ENCODE measurements at regions not wholly inside any gene's neighbourhood (a gene's known extent, or its start where the extent isn't known, plus 50 kb on each side); places are given as distances from the start of the nearest gene placed in this dataset.

GRCh38 chr21:41006636-41007035 is 159.7 kb upstream of the DSCAM start:
- ChIA-PET POLR2A (no interaction called here), CTCF (no interaction called here)
- Mint-ChIP-seq H3K27ac (ENCODE audit: unreplicated experiment) (no peak overlapping the region), H3K4me3 (ENCODE audit: unreplicated experiment) (no peak overlapping the region), H3K36me3 (ENCODE audit: insufficient read depth, unreplicated experiment) (no peaks in the 10 kb centered on the region), H3K9me3 (ENCODE audit: unreplicated experiment) (no peaks in the 10 kb centered on the region), H3K27me3 (ENCODE audit: insufficient read depth, unreplicated experiment) (no peaks in the 10 kb centered on the region), H3K4me1 (ENCODE audit: low read depth, unreplicated experiment) (no peaks in the 10 kb centered on the region)
- Histone ChIP-seq H3K4me3 (ENCODE audit: low read depth, low read length) (no peak overlapping the region), H3K9me3 (no peaks in the 10 kb centered on the region), H3K36me3 (ENCODE audit: control insufficient read depth, insufficient read depth, low read length) (no peaks in the 10 kb centered on the region), H3K27me3 (replicated peaks; ENCODE audit: control insufficient read depth, insufficient read depth, low read length) (no peaks in the 10 kb centered on the region), H3K4me1 (no peaks in the 10 kb centered on the region)
- BruUV-seq (replicated peaks): no TSS peak
- intact Hi-C loops (cut with micrococcal nuclease; ENCODE audit: unreplicated experiment): no loop called here
- no peak for DNase-seq
- TF ChIP-seq CTCF (IDR thresholded peaks at IDR 0.05; ENCODE audit: insufficient read depth in 1 of 2, low read depth in 1 of 2, low read length in 1 of 2, severe bottlenecking in 1 of 2, unreplicated experiment in 1 of 2): no peak

- H3K36me3 Mint-ChIP-seq (ENCODE audit: insufficient read depth, unreplicated experiment): no peaks in the 10 kb centered on the region
- POLR2A ChIA-PET: no interaction called here
- Histone ChIP-seq H3K9me3 (no peaks in the 10 kb centered on the region), H3K4me3 (ENCODE audit: low read depth, low read length) (no peak overlapping the region), H3K36me3 (ENCODE audit: control insufficient read depth, insufficient read depth, low read length) (no peaks in the 10 kb centered on the region), H3K27me3 (replicated peaks; ENCODE audit: control insufficient read depth, insufficient read depth, low read length) (no peaks in the 10 kb centered on the region), H3K4me1 (no peaks in the 10 kb centered on the region)
- CTCF ChIA-PET: no interaction called here
- H3K27ac Mint-ChIP-seq (ENCODE audit: unreplicated experiment): no peak overlapping the region
- H3K27me3 Mint-ChIP-seq (ENCODE audit: insufficient read depth, unreplicated experiment): no peaks in the 10 kb centered on the region
- no peak overlapping the region for H3K4me3 Mint-ChIP-seq (ENCODE audit: unreplicated experiment)
- intact Hi-C loops (cut with micrococcal nuclease; ENCODE audit: unreplicated experiment): no loop called here
- no peak for TF ChIP-seq CTCF (IDR thresholded peaks at IDR 0.05; ENCODE audit: insufficient read depth in 1 of 2, low read depth in 1 of 2, low read length in 1 of 2, severe bottlenecking in 1 of 2, unreplicated experiment in 1 of 2)
- H3K4me1 Mint-ChIP-seq (ENCODE audit: low read depth, unreplicated experiment): no peaks in the 10 kb centered on the region
- DNase-seq: no peak
- no TSS peak for BruUV-seq (replicated peaks)
- no peaks in the 10 kb centered on the region for H3K9me3 Mint-ChIP-seq (ENCODE audit: unreplicated experiment)
Observed at GRCh38 chr21:41008351-41008750, 159.6 kb upstream of the BACE2 start.

GRCh38 chr21:41008974-41009373 is 159.0 kb upstream of the BACE2 start:
- no peaks in the 10 kb centered on the region for H3K9me3 ChIP-seq
- Mint-ChIP-seq H3K4me1 (ENCODE audit: low read depth, unreplicated experiment) (no peaks in the 10 kb centered on the region), H3K27ac (ENCODE audit: unreplicated experiment) (no peak overlapping the region), H3K27me3 (ENCODE audit: insufficient read depth, unreplicated experiment) (no peaks in the 10 kb centered on the region), H3K9me3 (ENCODE audit: unreplicated experiment) (no peaks in the 10 kb centered on the region), H3K36me3 (ENCODE audit: insufficient read depth, unreplicated experiment) (no peaks in the 10 kb centered on the region), H3K4me3 (ENCODE audit: unreplicated experiment) (no peak overlapping the region)
- intact Hi-C loops (cut with micrococcal nuclease; ENCODE audit: unreplicated experiment): no loop called here
- H3K27me3 ChIP-seq (replicated peaks; ENCODE audit: control insufficient read depth, insufficient read depth, low read length): no peaks in the 10 kb centered on the region
- TF ChIP-seq CTCF (IDR thresholded peaks at IDR 0.05; ENCODE audit: insufficient read depth in 1 of 2, low read depth in 1 of 2, low read length in 1 of 2, severe bottlenecking in 1 of 2, unreplicated experiment in 1 of 2): no peak
- POLR2A ChIA-PET: no interaction called here
- H3K36me3 ChIP-seq (ENCODE audit: control insufficient read depth, insufficient read depth, low read length): no peaks in the 10 kb centered on the region
- H3K4me1 ChIP-seq: no peaks in the 10 kb centered on the region
- BruUV-seq (replicated peaks): no TSS peak
- no peak for DNase-seq
- no peak overlapping the region for H3K4me3 ChIP-seq (ENCODE audit: low read depth, low read length)
- CTCF ChIA-PET: no interaction called here
